PC-3 (cell line): ENCODE measurements at regions not wholly inside any gene's neighbourhood (a gene's known extent, or its start where the extent isn't known, plus 50 kb on each side); places are given as distances from the start of the nearest gene placed in this dataset.

Experiments used
- CTCF ChIP-seq: fragments of 300-600 bp; sonication (generic); conservative IDR thresholded peaks from 2 replicates; pipeline ENCODE4 v1.5.1; 2017; ENCODE audit warnings: antibody characterized with exemption, low read depth, mild to moderate bottlenecking, low read length
- EZH2 ChIP-seq: fragments of 300-600 bp; sonication (generic); IDR thresholded peaks from one replicate; pipeline ENCODE4 v1.6.1; 2017; ENCODE audit warnings: antibody characterized with exemption, mild to moderate bottlenecking, low read length; ENCODE audit not compliant: unreplicated experiment

GRCh38 chr5:10155897-10156667, 93.6 kb downstream of the ATPSCKMT start:
- TF ChIP-seq CTCF (no peak), EZH2 (no peak)
